ENCODE measurements at regions not wholly inside any gene's neighbourhood (a gene's known extent, or its start where the extent isn't known, plus 50 kb on each side); places are given as distances from the start of the nearest gene placed in this dataset.

GRCh38 chr2:193112986-193113385, 918.3 kb upstream of the TMEFF2 start (continued):
- no peak for TF ChIP-seq SMAD1 (CRISPR knock-in tag; IDR thresholded peaks at IDR 0.05; ENCODE audit: borderline replicate concordance, low read depth)
- no peak for TF ChIP-seq MIER2 (CRISPR knock-in tag; IDR thresholded peaks at IDR 0.05)
- no peak for TF ChIP-seq ZNF451 (CRISPR knock-in tag; IDR thresholded peaks at IDR 0.05)
- no peak for TF ChIP-seq ZXDC (CRISPR knock-in tag; IDR thresholded peaks at IDR 0.05)
- no peak for TF ChIP-seq MED8 (CRISPR knock-in tag; IDR thresholded peaks at IDR 0.05; ENCODE audit: insufficient replicate concordance)
- no peak for TF ChIP-seq ZNF549 (CRISPR knock-in tag; IDR thresholded peaks at IDR 0.05)
- no peak for TF ChIP-seq SP140L (CRISPR knock-in tag; IDR thresholded peaks at IDR 0.05; ENCODE audit: borderline replicate concordance)
- TF ChIP-seq, protein P1, sequence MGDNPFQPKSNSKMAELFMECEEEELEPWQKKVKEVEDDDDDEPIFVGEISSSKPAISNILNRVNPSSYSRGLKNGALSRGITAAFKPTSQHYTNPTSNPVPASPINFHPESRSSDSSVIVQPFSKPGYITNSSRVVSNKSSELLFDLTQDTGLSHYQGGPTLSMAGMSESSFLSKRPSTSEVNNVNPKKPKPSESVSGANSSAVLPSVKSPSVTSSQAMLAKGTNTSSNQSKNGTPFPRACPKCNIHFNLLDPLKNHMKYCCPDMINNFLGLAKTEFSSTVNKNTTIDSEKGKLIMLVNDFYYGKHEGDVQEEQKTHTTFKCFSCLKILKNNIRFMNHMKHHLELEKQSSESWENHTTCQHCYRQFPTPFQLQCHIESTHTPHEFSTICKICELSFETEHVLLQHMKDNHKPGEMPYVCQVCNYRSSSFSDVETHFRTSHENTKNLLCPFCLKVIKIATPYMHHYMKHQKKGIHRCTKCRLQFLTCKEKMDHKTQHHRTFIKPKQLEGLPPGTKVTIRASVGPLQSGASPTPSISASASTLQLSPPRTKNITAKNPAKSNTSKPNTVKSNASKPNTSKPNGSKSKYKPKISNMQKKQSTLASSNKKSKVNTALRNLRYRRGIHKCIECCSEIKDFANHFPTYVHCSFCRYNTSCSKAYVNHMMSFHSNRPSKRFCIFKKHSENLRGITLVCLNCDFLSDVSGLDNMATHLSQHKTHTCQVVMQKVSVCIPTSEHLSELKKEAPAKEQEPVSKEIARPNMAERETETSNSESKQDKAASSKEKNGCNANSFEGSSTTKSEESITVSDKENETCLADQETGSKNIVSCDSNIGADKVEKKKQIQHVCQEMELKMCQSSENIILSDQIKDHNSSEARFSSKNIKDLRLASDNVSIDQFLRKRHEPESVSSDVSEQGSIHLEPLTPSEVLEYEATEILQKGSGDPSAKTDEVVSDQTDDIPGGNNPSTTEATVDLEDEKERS (CRISPR knock-in tag; IDR thresholded peaks at IDR 0.05), result no peak
- no peak for TF ChIP-seq ZNF12 (CRISPR knock-in tag; IDR thresholded peaks at IDR 0.05)
